Esophagus (tissue), 2 donors: ENCODE measurements at regions not wholly inside any gene's neighbourhood (a gene's known extent, or its start where the extent isn't known, plus 50 kb on each side); places are given as distances from the start of the nearest gene placed in this dataset.

Source experiments
- H3K27ac ChIP-seq, 2 donors: one replicate each; pipeline ENCODE4 v1.5.1; 2013; ENCODE audit warnings: low read depth in 2 of 2, mild to moderate bottlenecking in 2 of 2, inconsistent platforms in 1 of 2, low read length in 1 of 2, moderate library complexity in 1 of 2
- H3K27me3 ChIP-seq, 2 donors: one replicate each; pipeline ENCODE4 v1.6.1; 2013; ENCODE audit warnings: low read length in 2 of 2, control low read depth in 1 of 2, mild to moderate bottlenecking in 1 of 2; ENCODE audit not compliant: insufficient read depth in 2 of 2, control insufficient read depth in 1 of 2
- H3K36me3 ChIP-seq, 2 donors: one replicate each; pipeline ENCODE4 v1.6.1; 2013; ENCODE audit warnings: low read length in 1 of 2; ENCODE audit not compliant: control insufficient read depth in 2 of 2, insufficient read depth in 2 of 2
- H3K4me1 ChIP-seq, 2 donors: one replicate each; pipeline ENCODE4 v1.6.1; 2013; ENCODE audit warnings: low read length in 1 of 2; ENCODE audit not compliant: control insufficient read depth in 2 of 2, insufficient read depth in 2 of 2
- H3K4me3 ChIP-seq, 2 donors: one replicate each; pipeline ENCODE4 v1.5.1; 2013; ENCODE audit warnings: low read length in 2 of 2, mild to moderate bottlenecking in 2 of 2, low read depth in 1 of 2, moderate library complexity in 1 of 2
- H3K9me3 ChIP-seq, 2 donors: one replicate each; pipeline ENCODE4 v1.6.1; 2013; ENCODE audit warnings: mild to moderate bottlenecking in 2 of 2, low read depth in 1 of 2, low read length in 1 of 2, moderate library complexity in 1 of 2; ENCODE audit not compliant: control insufficient read depth in 2 of 2, insufficient read depth in 1 of 2
- WGBS, 2 donors: extraction: QIAGEN DNeasy Blood & Tissue Kit; methylation state at CpG; one replicate each; pipeline ENCODE4 v1.1.7; 2013; 5-methylcytosine and 5-hydroxymethylcytosine counted together
- donor health status: healthy with polysubstance abuse.
- donor health status: Bipolar disorder and iron deficiency.

- Histone ChIP-seq H3K27me3 (no peaks in the 10 kb centered on the region), H3K27ac (no peak overlapping the region), H3K4me1 (no peaks in the 10 kb centered on the region), H3K4me3 (no peak overlapping the region), H3K36me3 (no peaks in the 10 kb centered on the region), H3K9me3 (peaks cover 3 to 6% of the 10 kb centered on the region in 2 donors)
- 53 to 71% methylated on average over 2 of the region's 2 CpGs for WGBS, 2 donors
Observed at GRCh38 chr20:57031867-57032355, 234.5 kb downstream of the BMP7 start.

DNA sequence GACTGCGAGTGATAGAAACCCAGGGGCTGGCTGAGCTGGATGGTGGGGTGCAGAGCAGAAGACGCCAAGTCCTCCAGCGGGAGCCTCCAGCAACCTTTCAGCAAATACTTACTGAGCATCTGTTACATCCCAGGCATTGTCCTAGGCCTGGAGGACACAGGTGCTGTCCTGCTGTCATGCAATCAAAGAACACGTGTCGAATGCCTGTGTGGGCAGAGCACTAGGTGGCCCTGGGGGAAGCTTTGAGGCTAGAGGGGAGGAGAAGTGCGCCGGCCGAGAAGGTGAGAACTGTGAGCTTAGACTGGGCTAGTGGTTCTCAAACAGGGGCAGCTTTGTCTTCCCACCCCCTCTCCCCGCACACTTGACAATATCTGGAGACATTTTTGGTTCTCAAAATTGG lies 233.6 kb downstream of the BMP7 start:
- H3K27me3 ChIP-seq, result no peaks in the 10 kb centered on the region
- no peak overlapping the region for H3K4me3 ChIP-seq
- no peaks in the 10 kb centered on the region for H3K4me1 ChIP-seq
- no peaks in the 10 kb centered on the region for H3K36me3 ChIP-seq
- H3K27ac ChIP-seq, result no peak overlapping the region
- H3K9me3 ChIP-seq, result peaks cover 3 to 6% of the 10 kb centered on the region in 2 donors
- 67 to 78% methylated on average over 9 of the region's 9 CpGs for WGBS, 2 donors

GRCh38 chr20:57034001-57034400 lies 232.4 kb downstream of the BMP7 start:
- H3K9me3 ChIP-seq, result peaks cover 3 to 6% of the 10 kb centered on the region in 2 donors
- no peaks in the 10 kb centered on the region for H3K4me1 ChIP-seq
- H3K36me3 ChIP-seq, result no peaks in the 10 kb centered on the region
- no peak overlapping the region for H3K27ac ChIP-seq
- H3K27me3 ChIP-seq, result no peaks in the 10 kb centered on the region
- WGBS, 2 donors, result 76 to 89% methylated on average over 5 of the region's 5 CpGs
- no peak overlapping the region for H3K4me3 ChIP-seq

DNA sequence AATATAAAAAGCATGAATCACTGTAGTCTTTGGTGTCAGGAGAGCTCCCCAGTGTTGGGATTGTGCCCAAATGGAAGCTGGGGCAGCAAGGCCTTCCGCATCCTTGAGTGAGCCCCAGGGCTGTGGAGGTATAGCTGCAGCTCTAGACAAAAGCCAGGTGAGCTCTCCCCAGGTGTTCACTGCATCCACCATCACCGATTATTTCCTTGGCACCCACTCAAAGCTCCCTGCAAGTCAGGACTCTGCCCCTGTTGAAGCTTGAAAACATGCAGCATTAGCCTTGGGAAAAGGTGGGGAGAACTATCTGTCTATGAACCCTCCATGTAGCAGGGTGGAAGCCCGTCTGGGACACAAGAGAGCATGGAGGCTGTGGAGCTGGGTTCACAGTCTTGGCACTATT lies 228.8 kb downstream of the BMP7 start:
- H3K36me3 ChIP-seq, result no peaks in the 10 kb centered on the region
- no peaks in the 10 kb centered on the region for H3K27me3 ChIP-seq
- peaks cover 3 to 6% of the 10 kb centered on the region in 2 donors for H3K9me3 ChIP-seq
- H3K4me1 ChIP-seq, result peaks cover 2% of the 10 kb centered on the region in 2 donors
- H3K4me3 ChIP-seq, result no peak overlapping the region
- WGBS, 2 donors, result 57 to 66% methylated on average over 3 of the region's 3 CpGs
- H3K27ac ChIP-seq, result no peak overlapping the region

- no peak overlapping the region for H3K4me3 ChIP-seq
- WGBS, 2 donors, result 71 to 75% methylated on average over 4 of the region's 4 CpGs
- H3K27me3 ChIP-seq, result no peaks in the 10 kb centered on the region
- H3K4me1 ChIP-seq, result peaks cover 2% of the 10 kb centered on the region in 2 donors
- peaks cover 3 to 6% of the 10 kb centered on the region in 2 donors for H3K9me3 ChIP-seq
- no peaks in the 10 kb centered on the region for H3K36me3 ChIP-seq
- no peak overlapping the region for H3K27ac ChIP-seq
Observed at GRCh38 chr20:57038608-57039440, 227.6 kb downstream of the BMP7 start.

DNA sequence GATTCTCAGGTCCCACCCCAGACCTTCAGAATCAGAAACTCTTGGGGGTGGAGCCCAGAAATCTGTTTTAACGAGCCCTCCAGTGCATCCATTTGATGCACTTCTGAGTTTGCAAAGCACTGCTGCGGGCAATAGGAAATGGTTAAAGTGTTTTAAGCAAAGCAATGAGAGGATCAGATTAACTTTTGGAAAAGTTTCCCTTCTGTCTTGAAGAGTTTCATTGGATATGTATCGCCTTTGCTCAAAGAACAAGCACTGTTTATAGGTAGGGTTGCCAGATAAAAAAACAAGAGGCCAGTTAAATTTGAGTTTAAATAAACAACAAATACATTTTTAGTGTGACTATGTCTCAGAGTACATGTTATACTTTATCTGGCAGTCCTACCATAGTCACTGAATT lies 226.0 kb downstream of the BMP7 start:
- H3K27ac ChIP-seq, result peak overlapping the region in 1 of 2 donors; percentile 34
- H3K27me3 ChIP-seq, result no peaks in the 10 kb centered on the region
- H3K9me3 ChIP-seq, result no peaks in the 10 kb centered on the region
- peaks cover 2% of the 10 kb centered on the region in 2 donors for H3K4me1 ChIP-seq
- no peak overlapping the region for H3K4me3 ChIP-seq
- 47 to 59% methylated on average over 3 of the region's 3 CpGs for WGBS, 2 donors
- H3K36me3 ChIP-seq, result no peaks in the 10 kb centered on the region

- WGBS, 2 donors, result 34 to 38% methylated on average over 8 of the region's 8 CpGs
- Histone ChIP-seq H3K4me1 (peaks cover 2% of the 10 kb centered on the region in 2 donors), H3K27ac (peak overlapping the region in 1 of 2 donors; percentile 24), H3K36me3 (no peaks in the 10 kb centered on the region), H3K27me3 (no peaks in the 10 kb centered on the region), H3K4me3 (no peak overlapping the region), H3K9me3 (no peaks in the 10 kb centered on the region)
Observed at GRCh38 chr20:57040924-57041323, 225.5 kb downstream of the BMP7 start.

DNA sequence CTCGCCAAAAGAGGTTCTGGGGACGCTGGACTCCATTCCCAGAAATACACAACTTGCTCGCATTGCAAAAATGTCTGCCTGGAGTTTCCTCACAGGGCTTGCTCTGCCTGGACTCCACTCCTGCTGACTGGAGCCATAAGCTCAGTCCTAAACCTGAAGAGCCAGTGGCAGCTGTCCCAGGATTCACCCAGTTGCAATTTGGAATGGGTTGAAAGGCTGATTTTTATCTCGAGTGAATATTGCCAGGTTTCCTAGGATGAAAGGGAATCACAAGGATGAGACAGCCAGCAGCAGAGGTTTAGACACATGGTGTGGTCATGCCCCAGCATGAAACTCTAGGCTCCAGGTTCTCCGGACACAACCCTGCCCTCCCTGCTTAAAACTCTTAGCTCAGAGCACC lies 223.3 kb downstream of the BMP7 start:
- Histone ChIP-seq H3K27ac (peak overlapping the region; percentile 6 to 60), H3K27me3 (no peaks in the 10 kb centered on the region), H3K36me3 (no peaks in the 10 kb centered on the region), H3K4me3 (no peak overlapping the region), H3K4me1 (peaks cover 6 to 12% of the 10 kb centered on the region in 2 donors), H3K9me3 (no peaks in the 10 kb centered on the region)
- 35 to 50% methylated on average over 5 of the region's 5 CpGs for WGBS, 2 donors

DNA sequence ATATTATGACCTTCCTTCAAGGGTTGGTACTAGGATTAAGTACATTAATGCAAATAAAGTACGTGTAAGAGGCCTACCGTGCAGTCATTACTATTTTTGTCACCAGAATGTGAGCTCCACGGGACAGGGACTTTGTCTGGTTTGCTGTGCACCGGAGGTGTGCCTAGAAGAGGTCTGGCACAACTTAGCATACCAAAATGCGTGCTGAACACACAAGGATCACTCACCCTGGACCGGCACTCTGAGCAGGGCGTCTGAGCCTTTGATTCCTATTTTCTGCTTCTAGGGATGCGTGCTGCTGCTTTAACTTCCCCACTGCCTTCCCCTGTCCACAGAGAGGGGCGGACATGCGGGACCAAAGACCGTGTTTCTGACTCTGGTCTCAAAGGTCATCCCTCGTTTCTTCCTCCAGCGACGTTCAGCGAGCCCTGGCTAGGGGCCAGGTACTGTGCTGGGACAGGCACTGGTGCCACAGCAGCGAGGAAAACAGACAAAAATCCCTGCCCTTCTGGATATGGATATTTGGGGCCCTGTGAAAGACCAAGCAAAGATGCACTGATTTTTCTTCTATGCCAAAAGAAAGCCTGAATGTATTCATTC lies 222.7 kb downstream of the BMP7 start:
- Histone ChIP-seq H3K27me3 (no peaks in the 10 kb centered on the region), H3K4me3 (no peak overlapping the region), H3K9me3 (no peaks in the 10 kb centered on the region), H3K4me1 (peaks cover 6 to 13% of the 10 kb centered on the region in 2 donors), H3K27ac (no peak overlapping the region), H3K36me3 (no peaks in the 10 kb centered on the region)
- WGBS, 2 donors, result 35 to 42% methylated on average over 16 of the region's 16 CpGs
